Upper lobe of right lung (tissue), 1 donor: ENCODE measurements at regions not wholly inside any gene's neighbourhood (a gene's known extent, or its start where the extent isn't known, plus 50 kb on each side); places are given as distances from the start of the nearest gene placed in this dataset.

Experiments
- ATAC-seq: fragments of 200-7000 bp; cut with Tn5 transposase; one replicate; pipeline ENCODE4 v1.9.1; 2020; ENCODE audit warnings: mild to moderate bottlenecking, moderate library complexity
- DNase-seq: peaks from one replicate; pipeline ENCODE4 v3.0.0-alpha.2; 2020
- H3K27ac ChIP-seq: fragments of 200-600 bp; one replicate; pipeline ENCODE4 v1.8.0; 2022
- H3K27me3 ChIP-seq: fragments of 200-600 bp; one replicate; pipeline ENCODE4 v1.8.0; 2022; ENCODE audit warnings: mild to moderate bottlenecking
- H3K36me3 ChIP-seq: fragments of 200-600 bp; one replicate; pipeline ENCODE4 v1.8.0; 2022
- H3K4me1 ChIP-seq: fragments of 200-600 bp; one replicate; pipeline ENCODE4 v1.8.0; 2022
- H3K4me3 ChIP-seq: fragments of 200-600 bp; one replicate; pipeline ENCODE4 v1.8.0; 2022; ENCODE audit warnings: mild to moderate bottlenecking
- H3K9me3 ChIP-seq: fragments of 200-600 bp; one replicate; pipeline ENCODE4 v1.8.0; 2022
- CTCF ChIP-seq: fragments of 200-600 bp; IDR thresholded peaks from one replicate; pipeline ENCODE4 v1.8.0; 2022; ENCODE audit warnings: antibody characterized with exemption
- intact Hi-C: fragments of 100-400 bp; cut with DNase I; formaldehyde crosslinking; loops from one replicate; pipeline ENCODE4 v1.11.0; 2022
- donor health status: DM: no; HTN: yes; CAD: no; lungs with severe emphysema.

- no peak for DNase-seq
- Histone ChIP-seq H3K4me3 (no peak overlapping the region), H3K27me3 (no peaks in the 10 kb centered on the region), H3K27ac (peak overlapping the region; percentile 44), H3K4me1 (peaks cover 25% of the 10 kb centered on the region), H3K36me3 (no peaks in the 10 kb centered on the region), H3K9me3 (no peaks in the 10 kb centered on the region)
- intact Hi-C loops: no loop called here
- TF ChIP-seq CTCF: no peak
- ATAC-seq: no peak
These were observed 52.5 kb upstream of the SPTBN1 start for GRCh38 chr2:54403512-54404238.

- Histone ChIP-seq H3K27me3 (no peaks in the 10 kb centered on the region), H3K36me3 (no peaks in the 10 kb centered on the region), H3K9me3 (no peaks in the 10 kb centered on the region), H3K4me3 (no peak overlapping the region), H3K27ac (no peak overlapping the region), H3K4me1 (peaks cover 25% of the 10 kb centered on the region)
- ATAC-seq (peak; percentile 80), DNase-seq (no peak)
- no peak for TF ChIP-seq CTCF
- intact Hi-C loops: no loop called here
These were observed 51.9 kb upstream of the SPTBN1 start for GRCh38 chr2:54404270-54404669.

- intact Hi-C loops: no loop called here
- Histone ChIP-seq H3K27me3 (no peaks in the 10 kb centered on the region), H3K9me3 (no peaks in the 10 kb centered on the region), H3K4me3 (no peak overlapping the region), H3K4me1 (peaks cover 24% of the 10 kb centered on the region), H3K36me3 (no peaks in the 10 kb centered on the region), H3K27ac (no peak overlapping the region)
- peak; percentile 56 for ATAC-seq
- no peak for TF ChIP-seq CTCF
- DNase-seq: no peak
These were observed 50.1 kb upstream of the SPTBN1 start for GRCh38 chr2:54406031-54406430.
